A673 (cell line): ENCODE measurements at regions not wholly inside any gene's neighbourhood (a gene's known extent, or its start where the extent isn't known, plus 50 kb on each side); places are given as distances from the start of the nearest gene placed in this dataset.

Source experiments
- BruUV-seq: library from RNA; stranded (reverse); fragments of 400-500 nt; replicated peaks from 2 replicates; lab custom pipeline; 2021; lab: Mats Ljungman, UMichigan
- CTCF ChIA-PET: fragments of 300-600 bp; sonication (Branson Sonifier 250); formaldehyde crosslinking; loops from one replicate; lab custom pipeline; 2022; ENCODE audit warnings: antibody characterized with exemption; lab: Charles Lee
- POLR2A ChIA-PET: fragments of 300-600 bp; sonication (Branson Sonifier 250); formaldehyde crosslinking; loops from one replicate; lab custom pipeline; 2022; ENCODE audit warnings: antibody characterized with exemption; ENCODE audit not compliant: low non-redundant PET; lab: Charles Lee
- DNase-seq: peaks from one replicate; pipeline ENCODE4 v3.0.0-alpha.2; 2015; ENCODE audit warnings: low spot score
- H3K27ac ChIP-seq: fragments of 200-600 bp; sonication (generic); 2 replicates; pipeline ENCODE4 v1.5.1; 2016; ENCODE audit warnings: mixed run types, low read depth, mild to moderate bottlenecking, mixed read lengths, antibody characterized with exemption, low read length; ENCODE audit not compliant: poor library complexity, severe bottlenecking
- H3K27me3 ChIP-seq: fragments of 200-600 bp; sonication (generic); replicated peaks from 2 replicates; pipeline ENCODE4 v1.6.1; 2017; ENCODE audit warnings: mixed run types, low read depth, mild to moderate bottlenecking, mixed read lengths, antibody characterized with exemption, low read length; ENCODE audit not compliant: insufficient read depth, poor library complexity
- H3K36me3 ChIP-seq: fragments of 200-600 bp; sonication (generic); 2 replicates; pipeline ENCODE4 v1.6.1; 2016; ENCODE audit warnings: mixed run types, mild to moderate bottlenecking, mixed read lengths, antibody characterized with exemption, low read length; ENCODE audit not compliant: insufficient read depth, poor library complexity, severe bottlenecking
- H3K4me1 ChIP-seq: fragments of 200-600 bp; sonication (generic); 2 replicates; pipeline ENCODE4 v1.6.1; 2017; ENCODE audit warnings: mixed run types, mild to moderate bottlenecking, mixed read lengths, antibody characterized with exemption, low read length; ENCODE audit not compliant: insufficient read depth, poor library complexity, severe bottlenecking
- H3K4me3 ChIP-seq: fragments of 200-600 bp; sonication (generic); 2 replicates; pipeline ENCODE4 v1.5.1; 2016; ENCODE audit warnings: low read depth, mixed run types, mild to moderate bottlenecking, mixed read lengths, low read length; ENCODE audit not compliant: poor library complexity, severe bottlenecking
- H3K9me3 ChIP-seq: fragments of 200-600 bp; sonication (generic); 2 replicates; pipeline ENCODE4 v1.6.1; 2016; ENCODE audit warnings: mixed run types, low read depth, mild to moderate bottlenecking, mixed read lengths, antibody characterized with exemption, low read length; ENCODE audit not compliant: poor library complexity, severe bottlenecking
- CTCF ChIP-seq: fragments of 300-800, 200-600 bp; sonication (generic); conservative IDR thresholded peaks from 2 replicates; pipeline ENCODE4 v1.5.1; 2017; ENCODE audit warnings: low read depth, mild to moderate bottlenecking, antibody characterized with exemption, low read length, moderate library complexity, mixed read lengths
- EZH2 ChIP-seq: fragments of 200-600 bp; sonication (generic); IDR thresholded peaks from 2 replicates; pipeline ENCODE4 v1.6.1; 2017; ENCODE audit warnings: borderline replicate concordance, low read depth, mild to moderate bottlenecking, mixed read lengths, antibody characterized with exemption, low read length; ENCODE audit not compliant: poor library complexity, severe bottlenecking
- intact Hi-C: fragments of 100-400 bp; cut with micrococcal nuclease; formaldehyde crosslinking; loops from one replicate; pipeline ENCODE4 v1.10.0; 2022; ENCODE audit not compliant: unreplicated experiment

GRCh38 chr2:220450846-220451245, 823.4 kb downstream of the SLC4A3 start:
- TF ChIP-seq CTCF (no peak), EZH2 (no peak)
- Histone ChIP-seq H3K4me3 (no peak overlapping the region), H3K27me3 (no peaks in the 10 kb centered on the region), H3K4me1 (peaks cover 6% of the 10 kb centered on the region), H3K9me3 (no peaks in the 10 kb centered on the region), H3K36me3 (no peaks in the 10 kb centered on the region), H3K27ac (no peak overlapping the region)
- POLR2A ChIA-PET = no interaction called here
- intact Hi-C loops = no loop called here
- CTCF ChIA-PET = no interaction called here
- BruUV-seq = no TSS peak
- DNase-seq = no peak

- intact Hi-C loops = no loop called here
- no peak overlapping the region for H3K27ac ChIP-seq
- no peak overlapping the region for H3K4me3 ChIP-seq
- POLR2A ChIA-PET = no interaction called here
- H3K27me3 ChIP-seq = no peaks in the 10 kb centered on the region
- CTCF ChIA-PET = no interaction called here
- no peaks in the 10 kb centered on the region for H3K36me3 ChIP-seq
- BruUV-seq = no TSS peak
- no peaks in the 10 kb centered on the region for H3K9me3 ChIP-seq
- H3K4me1 ChIP-seq = peaks cover 6% of the 10 kb centered on the region
- no peak for DNase-seq
- TF ChIP-seq EZH2 (no peak), CTCF (no peak)
These were observed 824.0 kb downstream of the SLC4A3 start for GRCh38 chr2:220451438-220451837.

- CTCF ChIA-PET = no interaction called here
These were observed 825.1 kb downstream of the SLC4A3 start for GRCh38 chr2:220452561-220452960.

More at GRCh38 chr2:220452561-220452960, 825.1 kb downstream of the SLC4A3 start:
- Histone ChIP-seq H3K36me3 (no peaks in the 10 kb centered on the region), H3K4me1 (peaks cover 6% of the 10 kb centered on the region), H3K27ac (no peak overlapping the region), H3K9me3 (no peaks in the 10 kb centered on the region), H3K27me3 (no peaks in the 10 kb centered on the region), H3K4me3 (no peak overlapping the region)
- TF ChIP-seq EZH2 (no peak), CTCF (no peak)
- POLR2A ChIA-PET = no interaction called here
- no peak for DNase-seq
- no TSS peak for BruUV-seq
- intact Hi-C loops = no loop called here
